ENCODE measurements at regions not wholly inside any gene's neighbourhood (a gene's known extent, or its start where the extent isn't known, plus 50 kb on each side); places are given as distances from the start of the nearest gene placed in this dataset.

DNA sequence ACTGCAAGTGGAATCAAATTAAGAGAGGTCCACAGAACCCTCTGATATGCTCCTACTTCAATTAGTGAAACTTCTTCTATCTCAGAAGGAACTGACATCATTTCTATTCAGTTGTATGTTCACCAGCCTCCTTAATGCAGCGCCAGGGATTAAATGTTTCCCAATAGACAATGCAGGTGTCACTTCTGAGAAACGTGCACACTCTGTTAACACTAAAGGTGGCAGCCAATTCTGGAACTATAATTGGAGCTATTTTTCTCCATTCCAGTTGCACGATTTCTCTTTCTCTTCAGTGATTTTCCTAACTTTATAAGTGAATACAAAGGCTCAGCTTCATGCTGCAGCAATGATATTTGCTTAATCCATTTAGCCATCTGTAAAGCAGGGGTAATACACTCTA, 821.9 kb downstream of the TDRD15 start:
- 59 to 69% (median 62%) methylated on average over 3 of the region's 3 CpGs for WGBS, 4 donors
- no peaks in the 10 kb centered on the region for H3K36me3 ChIP-seq
- DNase-seq: no peak
- no peak overlapping the region for H3K4me3 ChIP-seq
- H3K27ac ChIP-seq: no peak overlapping the region
- TF ChIP-seq, protein P1, sequence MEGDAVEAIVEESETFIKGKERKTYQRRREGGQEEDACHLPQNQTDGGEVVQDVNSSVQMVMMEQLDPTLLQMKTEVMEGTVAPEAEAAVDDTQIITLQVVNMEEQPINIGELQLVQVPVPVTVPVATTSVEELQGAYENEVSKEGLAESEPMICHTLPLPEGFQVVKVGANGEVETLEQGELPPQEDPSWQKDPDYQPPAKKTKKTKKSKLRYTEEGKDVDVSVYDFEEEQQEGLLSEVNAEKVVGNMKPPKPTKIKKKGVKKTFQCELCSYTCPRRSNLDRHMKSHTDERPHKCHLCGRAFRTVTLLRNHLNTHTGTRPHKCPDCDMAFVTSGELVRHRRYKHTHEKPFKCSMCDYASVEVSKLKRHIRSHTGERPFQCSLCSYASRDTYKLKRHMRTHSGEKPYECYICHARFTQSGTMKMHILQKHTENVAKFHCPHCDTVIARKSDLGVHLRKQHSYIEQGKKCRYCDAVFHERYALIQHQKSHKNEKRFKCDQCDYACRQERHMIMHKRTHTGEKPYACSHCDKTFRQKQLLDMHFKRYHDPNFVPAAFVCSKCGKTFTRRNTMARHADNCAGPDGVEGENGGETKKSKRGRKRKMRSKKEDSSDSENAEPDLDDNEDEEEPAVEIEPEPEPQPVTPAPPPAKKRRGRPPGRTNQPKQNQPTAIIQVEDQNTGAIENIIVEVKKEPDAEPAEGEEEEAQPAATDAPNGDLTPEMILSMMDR (IDR thresholded peaks at IDR 0.05): no peak
- TF ChIP-seq POLR2A (IDR thresholded peaks at IDR 0.05): no peak
- H3K4me1 ChIP-seq: no peaks in the 10 kb centered on the region
- no peaks in the 10 kb centered on the region for H3K9me3 ChIP-seq
- intact Hi-C loops (cut with DNase I): no loop called here
- no peak for ATAC-seq
- no peaks in the 10 kb centered on the region for H3K27me3 ChIP-seq

DNA sequence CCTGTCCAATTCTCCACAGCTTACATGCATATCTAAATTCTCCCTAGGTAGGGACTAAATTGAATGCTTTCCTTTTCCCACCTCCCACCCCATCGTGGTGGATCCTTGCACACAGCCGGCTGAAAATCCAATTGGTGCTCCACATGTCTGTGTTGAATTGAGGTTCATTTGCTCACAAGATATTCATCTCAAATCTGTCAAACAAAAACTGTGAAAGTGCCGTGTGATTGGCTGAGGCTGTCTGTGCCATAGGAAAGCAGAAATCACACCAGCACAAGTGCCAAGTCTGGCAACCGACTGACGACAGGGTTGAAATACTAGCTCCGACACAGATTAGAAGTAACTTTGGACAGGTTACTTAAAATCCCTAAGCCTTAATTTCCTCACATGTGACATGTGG, 823.3 kb downstream of the TDRD15 start:
- TF ChIP-seq, protein P1 (IDR thresholded peaks at IDR 0.05): no peak
- no peak for TF ChIP-seq POLR2A (IDR thresholded peaks at IDR 0.05)
- intact Hi-C loops (cut with DNase I): no loop called here
- Histone ChIP-seq H3K27ac (no peak overlapping the region), H3K4me3 (no peak overlapping the region), H3K4me1 (no peaks in the 10 kb centered on the region), H3K27me3 (no peaks in the 10 kb centered on the region), H3K36me3 (no peaks in the 10 kb centered on the region), H3K9me3 (no peaks in the 10 kb centered on the region)
- WGBS, 4 donors: 71 to 81% (median 73%) methylated on average over 6 of the region's 6 CpGs
- ATAC-seq (no peak), DNase-seq (no peak)

DNA sequence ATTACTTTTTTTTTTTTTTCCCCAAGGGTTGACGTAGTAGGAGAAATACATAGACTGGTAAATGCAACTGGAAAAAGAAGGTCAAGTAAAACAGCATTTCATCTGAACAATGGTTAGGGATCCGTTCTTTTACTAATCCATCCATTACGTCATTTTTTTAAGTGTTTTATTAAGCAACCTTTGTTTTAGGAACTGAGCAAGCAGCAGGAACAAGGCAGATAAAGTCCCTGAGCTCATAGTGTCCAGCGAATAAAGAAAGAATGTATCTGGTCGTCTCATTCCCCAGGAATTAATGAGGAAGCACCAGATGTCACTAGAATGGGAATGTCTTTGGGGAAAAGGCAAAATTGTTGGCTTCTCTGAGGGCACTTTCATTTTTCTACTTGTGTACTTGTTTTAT, 842.4 kb downstream of the TDRD15 start:
- DNase-seq: no peak
- TF ChIP-seq, protein P1 (IDR thresholded peaks at IDR 0.05): no peak
- TF ChIP-seq POLR2A (IDR thresholded peaks at IDR 0.05): no peak
- Histone ChIP-seq H3K27me3 (no peaks in the 10 kb centered on the region), H3K4me1 (no peaks in the 10 kb centered on the region), H3K9me3 (no peaks in the 10 kb centered on the region), H3K4me3 (no peak overlapping the region), H3K36me3 (no peaks in the 10 kb centered on the region), H3K27ac (no peak overlapping the region)
- intact Hi-C loops (cut with DNase I): no loop called here
- 61 to 64% (median 62%) methylated on average over 5 of the region's 5 CpGs for WGBS, 4 donors
- ATAC-seq: peak in 1 of 4 donors; percentile 62

DNA sequence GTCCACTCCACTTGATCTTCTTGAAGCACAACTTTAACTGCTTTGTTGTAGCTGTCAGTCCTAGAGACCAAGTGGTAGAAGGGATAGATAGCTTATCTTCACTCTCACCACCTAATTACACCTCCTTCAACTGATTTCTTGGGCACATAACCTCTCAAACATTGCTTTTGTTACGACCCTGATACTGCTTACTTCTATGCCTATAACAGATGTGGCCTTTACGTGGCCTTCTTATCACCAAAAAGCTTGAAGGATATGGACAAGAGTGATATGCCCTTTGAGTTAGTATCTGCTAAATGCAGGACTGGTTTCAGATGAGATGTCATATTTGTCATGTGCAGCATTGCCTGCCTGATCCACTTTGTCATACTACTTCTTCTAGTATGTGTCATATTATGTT, 847.2 kb downstream of the TDRD15 start:
- Histone ChIP-seq H3K9me3 (no peaks in the 10 kb centered on the region), H3K4me1 (no peaks in the 10 kb centered on the region), H3K27ac (no peak overlapping the region), H3K36me3 (no peaks in the 10 kb centered on the region), H3K27me3 (no peaks in the 10 kb centered on the region), H3K4me3 (no peak overlapping the region)
- no peak for TF ChIP-seq POLR2A (IDR thresholded peaks at IDR 0.05)
- TF ChIP-seq, protein P1 (IDR thresholded peaks at IDR 0.05): no peak
- no peak for ATAC-seq
- WGBS, 4 donors: 32 to 68% (median 42%) methylated on average over 2 of the region's 2 CpGs
- intact Hi-C loops (cut with DNase I): no loop called here
- DNase-seq: no peak

All from heart left ventricle (tissue), 16 donors.